ENCODE measurements at regions not wholly inside any gene's neighbourhood (a gene's known extent, or its start where the extent isn't known, plus 50 kb on each side); places are given as distances from the start of the nearest gene placed in this dataset.

- DNase-seq (ENCODE audit: low spot score) (no peak), ATAC-seq (no peak)
- Histone ChIP-seq H3K4me1 (ENCODE audit: insufficient read depth) (peaks cover under 1% of the 10 kb centered on the region; the same call in 1 of the 2 replicates), H3K27me3 (ENCODE audit: insufficient read depth) (no peaks in the 10 kb centered on the region), H3K27ac (ENCODE audit: low read depth) (no peak overlapping the region), H3K9me2 (ENCODE audit: insufficient read depth) (no peaks in the 10 kb centered on the region), H2AFZ (no peak overlapping the region), H3K79me2 (replicated peaks; ENCODE audit: insufficient read depth) (peaks cover 83% of the 10 kb centered on the region), H4K20me1 (replicated peaks; ENCODE audit: insufficient read depth) (no peaks in the 10 kb centered on the region; the same call in none of the 2 replicates), H3F3A (replicated peaks; ENCODE audit: low read depth) (no peaks in the 10 kb centered on the region), H3K4me2 (no peak overlapping the region), H3K36me3 (ENCODE audit: insufficient read depth) (no peaks in the 10 kb centered on the region), H3K4me3 (no peak overlapping the region)
- H3K27me3 Mint-ChIP-seq (ENCODE audit: insufficient read depth, low read depth, poor library complexity): peaks cover 1% of the 10 kb centered on the region
- no peaks in the 10 kb centered on the region for H3K36me3 Mint-ChIP-seq (ENCODE audit: low read depth)
- TF ChIP-seq EZH2 (IDR thresholded peaks at IDR 0.05; ENCODE audit: low read depth, unreplicated experiment) (no peak), CREB1 (CRISPR knock-in tag; IDR thresholded peaks at IDR 0.05; ENCODE audit: low read depth) (no peak), CTCF (conservative IDR thresholded peaks at IDR 0.05; ENCODE audit: low read depth in 2 of 2) (no peak), REST (IDR thresholded peaks at IDR 0.05; ENCODE audit: unreplicated experiment) (no peak), ZNF331 (CRISPR knock-in tag; IDR thresholded peaks at IDR 0.05; ENCODE audit: low read depth) (no peak), ZNF114 (CRISPR knock-in tag; IDR thresholded peaks at IDR 0.05) (no peak), STAT1 (IDR thresholded peaks at IDR 0.05; ENCODE audit: unreplicated experiment) (no peak), NANOG (IDR thresholded peaks at IDR 0.05; ENCODE audit: borderline replicate concordance) (no peak), EZH2phosphoT487 (IDR thresholded peaks at IDR 0.05; ENCODE audit: unreplicated experiment) (no peak), JUNB (IDR thresholded peaks at IDR 0.05; ENCODE audit: unreplicated experiment) (no peak), ZNF462 (CRISPR knock-in tag; IDR thresholded peaks at IDR 0.05) (no peak), POLR2AphosphoS5 (IDR thresholded peaks at IDR 0.05; ENCODE audit: low read depth) (no peak)
- TF ChIP-seq, protein P1, sequence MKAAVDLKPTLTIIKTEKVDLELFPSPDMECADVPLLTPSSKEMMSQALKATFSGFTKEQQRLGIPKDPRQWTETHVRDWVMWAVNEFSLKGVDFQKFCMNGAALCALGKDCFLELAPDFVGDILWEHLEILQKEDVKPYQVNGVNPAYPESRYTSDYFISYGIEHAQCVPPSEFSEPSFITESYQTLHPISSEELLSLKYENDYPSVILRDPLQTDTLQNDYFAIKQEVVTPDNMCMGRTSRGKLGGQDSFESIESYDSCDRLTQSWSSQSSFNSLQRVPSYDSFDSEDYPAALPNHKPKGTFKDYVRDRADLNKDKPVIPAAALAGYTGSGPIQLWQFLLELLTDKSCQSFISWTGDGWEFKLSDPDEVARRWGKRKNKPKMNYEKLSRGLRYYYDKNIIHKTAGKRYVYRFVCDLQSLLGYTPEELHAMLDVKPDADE (IDR thresholded peaks at IDR 0.05): no peak
- H3K9me3 Mint-ChIP-seq: no peaks in the 10 kb centered on the region
- no peak overlapping the region for H3K27ac Mint-ChIP-seq
- peaks cover 12% of the 10 kb centered on the region for H3K4me1 Mint-ChIP-seq
- no peak overlapping the region for H3K4me3 Mint-ChIP-seq
Measured at GRCh38 chr14:71395636-71396035, 488.4 kb downstream of the PCNX1 start.

Measured in GM23338 (cell line).